ENCODE measurements at regions not wholly inside any gene's neighbourhood (a gene's known extent, or its start where the extent isn't known, plus 50 kb on each side); places are given as distances from the start of the nearest gene placed in this dataset.

GRCh38 chr17:74055508-74056160 lies 147.8 kb upstream of the RPL38 start:
- no peak for DNase-seq (ENCODE audit: low read depth)
- TF ChIP-seq MAX (IDR thresholded peaks at IDR 0.05; ENCODE audit: low read depth, low read length) (no peak), CTCF (IDR thresholded peaks at IDR 0.05; ENCODE audit: low read depth, low read length) (no peak), MYC (IDR thresholded peaks at IDR 0.05; ENCODE audit: low read depth, low read length) (no peak), POLR2A (IDR thresholded peaks at IDR 0.05; ENCODE audit: extremely low read depth, insufficient read length) (no peak)
- H3K4me3 ChIP-seq (ENCODE audit: low read depth, low read length) = no peak overlapping the region

GRCh38 chr17:74059479-74060240 lies 143.8 kb upstream of the RPL38 start:
- H3K4me3 ChIP-seq (ENCODE audit: low read depth, low read length) = no peak overlapping the region
- TF ChIP-seq MAX (IDR thresholded peaks at IDR 0.05; ENCODE audit: low read depth, low read length) (no peak), CTCF (IDR thresholded peaks at IDR 0.05; ENCODE audit: low read depth, low read length) (no peak), POLR2A (IDR thresholded peaks at IDR 0.05; ENCODE audit: extremely low read depth, insufficient read length) (no peak), MYC (IDR thresholded peaks at IDR 0.05; ENCODE audit: low read depth, low read length) (no peak)
- DNase-seq (ENCODE audit: low read depth) = no peak

- no peak overlapping the region for H3K4me3 ChIP-seq (ENCODE audit: low read depth, low read length)
- TF ChIP-seq CTCF (IDR thresholded peaks at IDR 0.05; ENCODE audit: low read depth, low read length) = no peak
- DNase-seq (ENCODE audit: low read depth) = no peak
Observed at GRCh38 chr17:74061758-74062157, 141.7 kb upstream of the RPL38 start.

GRCh38 chr17:74062234-74062633 lies 141.2 kb upstream of the RPL38 start:
- no peak for TF ChIP-seq POLR2A (IDR thresholded peaks at IDR 0.05; ENCODE audit: extremely low read depth, insufficient read length)
- no peak for TF ChIP-seq MYC (IDR thresholded peaks at IDR 0.05; ENCODE audit: low read depth, low read length)
- TF ChIP-seq CTCF (IDR thresholded peaks at IDR 0.05; ENCODE audit: low read depth, low read length) = no peak
- TF ChIP-seq MAX (IDR thresholded peaks at IDR 0.05; ENCODE audit: low read depth, low read length) = no peak
- H3K4me3 ChIP-seq (ENCODE audit: low read depth, low read length) = no peak overlapping the region
- no peak for DNase-seq (ENCODE audit: low read depth)

GRCh38 chr17:74063439-74063838 lies 140.0 kb upstream of the RPL38 start:
- TF ChIP-seq MYC (IDR thresholded peaks at IDR 0.05; ENCODE audit: low read depth, low read length) (no peak), POLR2A (IDR thresholded peaks at IDR 0.05; ENCODE audit: extremely low read depth, insufficient read length) (no peak), MAX (IDR thresholded peaks at IDR 0.05; ENCODE audit: low read depth, low read length) (no peak), CTCF (IDR thresholded peaks at IDR 0.05; ENCODE audit: low read depth, low read length) (no peak)
- DNase-seq (ENCODE audit: low read depth) = no peak
- no peak overlapping the region for H3K4me3 ChIP-seq (ENCODE audit: low read depth, low read length)
